Right forelimb (tissue), 1 donor: ENCODE measurements at regions not wholly inside any gene's neighbourhood (a gene's known extent, or its start where the extent isn't known, plus 50 kb on each side); places are given as distances from the start of the nearest gene placed in this dataset.

Experiments
- DNase-seq: peaks from one replicate; pipeline ENCODE4 v3.0.0-alpha.2; 2018

- DNase-seq = peak; percentile 50
Observed at GRCh38 chr2:239776436-239777005, 248.6 kb downstream of the NDUFA10 start.

GRCh38 chr2:239775623-239776435 lies 249.3 kb downstream of the NDUFA10 start:
- DNase-seq = peak; percentile 41

GRCh38 chr2:239774933-239775622 lies 250.1 kb downstream of the NDUFA10 start:
- peak; percentile 24 for DNase-seq

GRCh38 chr2:239774142-239774462 lies 251.0 kb downstream of the NDUFA10 start:
- no peak for DNase-seq

- peak; percentile 30 for DNase-seq
Observed at GRCh38 chr2:239773228-239774141, 251.7 kb downstream of the NDUFA10 start.

- peak; percentile 19 for DNase-seq
Observed at GRCh38 chr2:239772721-239773120, 252.4 kb downstream of the NDUFA10 start.

GRCh38 chr2:239770246-239770639 lies 254.9 kb downstream of the NDUFA10 start:
- DNase-seq = no peak

- DNase-seq = no peak
Observed at GRCh38 chr2:239769554-239770245, 255.4 kb downstream of the NDUFA10 start.

- no peak for DNase-seq
Observed at GRCh38 chr2:239768907-239769553, 256.1 kb downstream of the NDUFA10 start.

GRCh38 chr2:239768031-239768790 lies 256.9 kb downstream of the NDUFA10 start:
- DNase-seq = no peak

- no peak for DNase-seq
Observed at GRCh38 chr2:239767021-239767905, 257.9 kb downstream of the NDUFA10 start.

- DNase-seq = no peak
Observed at GRCh38 chr2:239765911-239766310, 259.2 kb downstream of the NDUFA10 start.

- no peak for DNase-seq
Observed at GRCh38 chr2:239765076-239765845, 259.9 kb downstream of the NDUFA10 start.

- DNase-seq = no peak
Observed at GRCh38 chr2:239763433-239764097, 261.6 kb downstream of the NDUFA10 start.

- no peak for DNase-seq
Observed at GRCh38 chr2:239762655-239763269, 262.4 kb downstream of the NDUFA10 start.

- DNase-seq = no peak
Observed at GRCh38 chr2:239762106-239762505, 263.0 kb downstream of the NDUFA10 start.

GRCh38 chr2:239760596-239760995 lies 264.5 kb downstream of the NDUFA10 start:
- DNase-seq = no peak

- DNase-seq = no peak
Observed at GRCh38 chr2:239758279-239758877, 266.8 kb downstream of the NDUFA10 start.
